ENCODE measurements at regions not wholly inside any gene's neighbourhood (a gene's known extent, or its start where the extent isn't known, plus 50 kb on each side); places are given as distances from the start of the nearest gene placed in this dataset.

DNA sequence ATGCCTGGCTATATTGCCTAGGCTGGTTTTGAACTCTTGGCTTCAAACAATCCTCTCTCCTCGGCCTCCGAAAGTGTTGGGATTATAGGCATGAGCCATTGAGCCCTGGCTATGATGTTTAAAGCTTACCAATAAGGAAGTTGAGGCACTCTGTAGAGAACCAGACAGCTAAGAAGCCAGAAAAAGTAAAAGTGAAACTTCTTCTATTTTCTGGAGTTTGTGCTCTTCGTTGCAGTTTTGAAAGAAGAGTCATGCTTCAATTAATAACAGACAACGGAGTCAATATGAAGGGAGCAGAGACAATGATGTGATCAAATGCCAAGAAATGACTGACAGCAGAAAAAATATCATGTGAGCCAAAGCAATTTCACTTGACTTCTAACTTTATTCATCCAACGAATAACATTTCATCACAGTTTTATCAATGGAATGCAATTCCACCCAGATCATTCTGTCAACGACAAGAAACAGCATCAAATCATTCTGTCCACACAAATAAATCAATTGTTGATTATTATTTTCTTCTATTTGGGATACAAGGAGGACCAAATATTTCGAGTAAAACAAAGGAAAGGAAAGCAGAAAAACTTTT is 175.5 kb upstream of the CELF4 start:
- ChIA-PET POLR2A (no interaction called here), CTCF (no interaction called here)

DNA sequence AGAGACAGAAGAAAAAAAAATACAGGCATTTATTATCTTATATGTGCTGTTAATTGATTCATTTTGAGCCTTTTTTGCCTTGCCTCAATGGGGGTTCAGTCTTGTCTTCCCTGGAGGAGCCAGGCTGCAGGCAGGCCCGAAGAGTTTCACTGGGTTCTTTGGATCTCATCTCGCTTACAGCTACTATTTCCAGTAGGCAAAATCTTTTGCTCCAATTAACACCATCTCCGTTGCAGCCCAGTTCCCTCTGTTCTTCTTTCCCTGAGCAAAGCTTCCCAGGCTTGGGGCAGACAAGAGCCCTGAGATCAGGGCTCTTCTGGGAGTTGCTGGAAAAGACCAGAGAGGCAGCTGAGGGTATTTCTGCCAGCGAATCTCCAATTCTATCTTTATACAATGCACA is 168.8 kb upstream of the CELF4 start:
- POLR2A ChIA-PET: no interaction called here

DNA sequence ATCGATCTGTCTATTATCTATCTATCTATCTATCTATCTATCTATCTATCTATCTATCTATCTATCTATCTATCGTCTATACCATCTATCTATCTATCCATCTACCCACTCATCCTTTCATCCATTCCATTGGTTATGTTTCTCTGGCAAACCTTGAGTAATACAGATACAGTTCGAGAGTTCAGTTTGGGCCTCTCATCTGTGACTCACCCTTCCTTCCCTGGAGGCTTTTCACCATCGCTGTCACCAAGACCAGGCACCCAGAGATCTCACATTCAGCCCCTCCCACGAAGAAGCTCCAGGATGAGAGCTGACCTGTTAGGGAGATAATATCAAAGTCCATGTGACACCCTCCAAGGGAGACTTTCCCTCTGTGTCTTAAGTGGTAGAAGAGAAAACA is 164.1 kb upstream of the CELF4 start:
- POLR2A ChIA-PET: no interaction called here
- CTCF ChIA-PET: no interaction called here

More for the DNA sequence above, 168.8 kb upstream of the CELF4 start:
- CTCF ChIA-PET: no interaction called here

DNA sequence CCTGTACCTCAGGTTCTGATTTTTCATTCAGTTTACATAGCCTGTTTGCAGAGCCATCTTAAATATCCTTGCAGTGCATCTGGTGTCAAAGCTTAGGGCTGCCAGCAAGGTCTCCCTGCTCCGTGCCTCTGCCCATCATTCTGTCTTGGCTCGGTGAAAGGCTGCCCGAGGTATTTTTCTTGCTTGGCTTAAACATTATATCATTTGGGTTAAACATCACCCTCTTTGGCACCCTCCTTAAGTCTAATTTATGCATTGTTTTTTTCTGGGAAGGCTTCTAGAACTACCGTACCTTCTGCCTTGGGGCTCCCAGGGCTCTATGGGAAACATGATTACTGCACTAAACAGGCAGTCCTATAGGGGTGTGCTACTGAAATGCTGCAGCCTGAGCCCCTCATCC is 158.6 kb upstream of the CELF4 start:
- POLR2A ChIA-PET: no interaction called here
- CTCF ChIA-PET: no interaction called here

DNA sequence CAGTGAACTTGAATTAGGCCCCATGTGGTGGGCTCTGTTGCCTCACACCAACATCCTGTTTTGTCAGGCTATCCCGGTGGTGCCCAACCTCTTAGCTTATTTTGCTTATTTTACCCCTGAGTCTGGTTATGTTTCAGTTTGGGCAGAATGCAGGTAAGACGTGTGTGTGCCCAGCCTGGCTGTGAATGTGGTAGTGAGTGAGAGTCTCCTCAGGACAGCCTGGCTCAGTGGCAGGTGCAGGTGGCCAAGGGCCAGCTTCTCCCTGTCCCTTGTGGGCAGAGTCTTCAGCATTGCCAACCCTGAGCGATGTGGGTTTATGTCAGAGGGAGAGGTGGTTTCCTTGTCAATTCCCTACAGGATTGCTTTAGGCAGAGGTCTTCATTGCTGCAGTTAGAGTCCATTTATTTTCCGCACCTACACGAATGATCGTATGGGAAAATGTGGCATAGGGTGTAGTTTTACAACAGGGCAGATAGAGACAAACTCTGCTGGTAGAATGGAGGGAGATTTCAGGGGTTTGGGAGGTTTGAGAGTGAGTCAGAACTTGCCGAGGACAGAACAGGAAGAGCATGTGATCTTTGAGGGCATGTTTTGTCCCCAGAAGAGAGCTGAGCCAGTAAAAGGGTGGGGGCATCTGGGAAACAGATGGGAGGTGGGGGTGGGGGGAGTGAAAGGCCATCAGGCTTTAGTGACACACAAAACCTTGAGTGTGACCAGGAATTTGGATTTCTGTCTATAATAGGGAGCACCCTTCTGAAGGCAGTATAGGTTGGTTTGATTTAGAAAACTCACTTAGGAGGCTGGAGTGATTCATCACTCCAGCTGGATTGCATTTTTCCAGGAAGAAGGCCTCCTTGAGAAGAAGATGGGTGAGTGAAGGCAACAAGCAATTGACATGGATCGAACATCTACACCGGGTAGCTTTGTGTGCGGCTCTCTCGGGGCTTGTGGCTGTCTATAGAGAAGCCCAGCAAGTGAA is 156.2 kb upstream of the CELF4 start:
- ChIA-PET POLR2A (no interaction called here), CTCF (interaction anchor here (0.6 kb wide), 1 partner anchor 188 kb away, joined by 3 read pairs; no protein-coding TSS in a partner anchor)

DNA sequence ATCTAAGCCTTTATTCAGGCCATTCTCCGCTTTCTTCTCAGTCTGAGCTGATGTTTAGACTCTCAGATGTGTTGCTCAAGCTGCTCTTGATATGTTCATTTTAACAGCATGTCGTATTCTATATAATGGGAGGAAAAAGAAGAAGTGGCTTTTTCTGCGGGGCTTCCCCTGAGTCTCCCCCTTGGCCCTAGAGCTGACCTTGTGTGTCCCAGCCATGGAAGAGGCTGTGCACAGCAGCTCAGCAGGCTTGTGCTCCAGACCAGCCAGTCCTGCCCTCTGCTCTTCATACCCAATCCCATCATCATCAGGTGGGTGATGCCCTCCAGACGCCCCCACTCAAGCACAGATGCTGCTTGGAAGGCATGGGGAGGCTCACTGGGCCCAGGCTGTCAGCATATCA is 155.1 kb upstream of the CELF4 start:
- CTCF ChIA-PET: no interaction called here

DNA sequence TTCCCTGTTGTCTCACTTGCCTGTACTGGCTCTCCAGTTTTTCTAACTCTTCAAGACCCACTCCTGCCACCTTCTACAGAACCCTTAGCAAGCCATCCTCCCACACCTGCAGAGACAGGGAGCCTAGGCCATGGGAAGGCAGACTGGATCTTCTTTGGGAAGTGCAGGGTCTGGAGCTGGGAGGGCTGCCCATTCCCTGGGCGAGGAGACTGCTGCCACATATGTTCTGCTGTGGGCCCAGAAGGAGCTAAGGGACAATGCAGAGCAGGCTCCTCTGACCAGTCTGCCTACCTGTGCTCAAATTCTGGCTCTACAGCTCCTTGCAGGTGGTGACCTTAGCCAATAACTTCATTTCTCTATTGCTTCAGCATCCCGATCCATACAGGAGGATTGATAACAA is 152.1 kb upstream of the CELF4 start:
- CTCF ChIA-PET: no interaction called here

More for the DNA sequence above, 155.1 kb upstream of the CELF4 start:
- POLR2A ChIA-PET: no interaction called here

DNA sequence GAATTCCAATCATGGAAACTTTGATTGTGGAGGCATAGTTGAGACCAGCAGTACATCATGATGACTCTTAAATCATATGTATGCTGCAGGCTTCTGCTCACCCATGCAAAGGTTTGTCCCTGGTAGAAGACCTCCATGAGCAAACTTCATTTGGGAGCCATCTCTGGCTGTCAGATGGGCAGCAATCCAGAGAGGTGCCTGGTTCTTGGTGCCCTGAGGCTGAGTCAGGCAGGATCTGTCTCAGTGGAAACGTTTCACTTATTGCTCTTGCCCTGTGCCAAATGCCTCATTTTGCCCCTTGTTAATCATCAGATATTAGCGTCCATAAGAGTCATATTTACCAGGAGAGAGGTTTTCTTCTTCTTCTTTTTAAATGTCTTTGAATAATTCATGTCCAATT is 151.5 kb upstream of the CELF4 start:
- ChIA-PET CTCF (no interaction called here), POLR2A (no interaction called here)

More for the DNA sequence above, 152.1 kb upstream of the CELF4 start:
- POLR2A ChIA-PET: no interaction called here

DNA sequence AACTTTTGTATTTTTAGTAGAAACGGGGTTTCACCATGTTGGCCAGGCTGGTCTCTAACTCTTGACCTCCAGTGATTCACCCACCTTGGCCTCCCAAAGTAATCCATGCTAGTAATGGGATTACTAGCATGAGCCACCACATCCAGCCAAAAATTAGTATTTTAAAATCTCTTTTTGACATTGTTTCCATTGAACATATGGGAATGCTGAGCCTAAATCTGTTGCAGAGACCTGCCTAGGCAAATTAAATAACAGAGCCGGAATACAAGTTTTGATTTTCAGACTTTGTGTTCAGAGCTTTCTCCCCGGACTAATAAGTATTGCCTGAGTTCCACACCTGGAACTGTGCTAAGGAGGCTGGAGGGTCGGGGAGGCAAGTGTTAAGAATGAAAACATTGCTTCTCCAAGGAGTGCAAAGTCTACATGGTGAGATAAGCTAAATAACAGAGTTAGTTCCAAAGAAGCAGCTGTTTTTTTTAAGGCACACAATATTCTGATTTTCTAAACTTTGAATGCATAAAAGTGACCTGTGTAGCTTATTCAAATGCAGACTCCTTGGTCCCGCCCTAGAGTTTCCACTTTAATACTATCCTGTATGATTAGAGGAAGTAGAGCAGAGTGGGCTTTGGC is 150.6 kb upstream of the CELF4 start:
- ChIA-PET CTCF (no interaction called here), POLR2A (no interaction called here)

DNA sequence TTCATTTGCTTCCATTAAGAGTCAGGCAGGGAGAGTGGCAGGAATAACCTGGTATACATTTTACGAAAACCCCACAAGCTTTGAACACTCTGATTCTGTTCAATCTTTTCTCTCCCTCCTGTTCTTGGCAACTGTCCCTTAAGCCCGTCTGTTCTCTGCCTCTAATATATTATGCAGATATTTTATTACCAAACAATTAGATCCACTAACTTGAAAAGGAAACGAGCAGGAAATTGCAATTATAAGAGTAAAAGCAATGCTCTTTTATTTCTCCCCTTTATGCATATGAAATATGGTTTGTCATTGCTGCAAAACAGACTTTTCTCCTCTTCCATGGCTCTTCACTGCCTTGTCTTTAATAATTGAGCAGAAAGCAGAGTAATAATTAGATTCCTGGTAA is 149.1 kb upstream of the CELF4 start:
- ChIA-PET POLR2A (no interaction called here), CTCF (no interaction called here)

DNA sequence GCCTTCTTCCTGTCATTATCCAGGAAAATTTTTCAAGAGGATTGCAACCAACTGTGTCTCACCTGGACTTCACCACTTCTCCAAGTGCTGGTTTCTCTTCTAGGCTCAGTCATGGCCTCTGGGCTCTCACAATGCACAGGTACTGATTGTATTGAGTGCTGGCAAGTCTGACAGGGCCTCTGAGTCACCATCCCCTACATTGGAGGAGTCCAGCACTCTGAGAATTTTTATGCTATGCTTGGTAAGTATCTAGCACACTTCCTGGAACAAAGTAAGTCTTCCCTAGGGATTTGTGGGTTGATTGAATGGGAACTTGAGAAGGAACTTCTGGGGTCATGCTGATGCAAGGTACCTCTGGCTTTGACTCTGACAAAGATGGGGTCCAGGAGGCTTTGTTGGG is 147.2 kb upstream of the CELF4 start:
- CTCF ChIA-PET: no interaction called here
- POLR2A ChIA-PET: no interaction called here

DNA sequence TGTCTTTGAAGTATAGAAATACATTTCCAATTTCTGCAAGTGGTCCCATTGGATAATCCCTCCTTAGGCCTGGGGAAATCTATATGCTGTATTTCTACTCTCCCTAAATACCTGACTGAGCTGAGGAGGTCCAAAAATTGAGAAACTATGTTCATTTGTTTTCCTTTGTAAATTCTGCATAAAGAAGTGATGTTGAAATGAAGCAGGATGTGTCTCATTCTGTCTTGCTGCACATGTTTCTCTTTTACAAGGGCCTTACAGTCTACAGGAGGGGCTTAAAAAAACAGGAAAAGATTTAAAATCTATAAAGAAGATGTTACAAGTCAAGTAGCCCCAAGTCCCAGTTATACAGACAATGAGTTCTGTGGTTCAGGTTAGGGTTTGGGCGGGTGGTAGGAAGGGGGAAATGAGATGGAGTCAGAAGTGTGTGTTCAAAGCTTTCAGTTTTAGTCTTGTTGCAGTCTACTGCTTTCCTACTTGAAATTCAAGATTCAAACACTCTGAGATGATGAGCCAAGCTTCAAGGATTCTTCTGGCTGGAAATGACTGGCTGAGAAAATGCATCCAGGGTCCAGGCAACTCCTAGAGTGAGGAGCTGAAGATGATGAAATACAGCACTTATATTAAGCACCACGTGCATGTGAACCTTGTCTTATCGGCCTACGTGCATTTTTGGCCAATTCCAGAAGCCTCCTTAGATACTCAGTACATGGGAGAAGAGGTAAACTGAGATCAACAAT is 146.3 kb upstream of the CELF4 start:
- ChIA-PET POLR2A (no interaction called here), CTCF (no interaction called here)

DNA sequence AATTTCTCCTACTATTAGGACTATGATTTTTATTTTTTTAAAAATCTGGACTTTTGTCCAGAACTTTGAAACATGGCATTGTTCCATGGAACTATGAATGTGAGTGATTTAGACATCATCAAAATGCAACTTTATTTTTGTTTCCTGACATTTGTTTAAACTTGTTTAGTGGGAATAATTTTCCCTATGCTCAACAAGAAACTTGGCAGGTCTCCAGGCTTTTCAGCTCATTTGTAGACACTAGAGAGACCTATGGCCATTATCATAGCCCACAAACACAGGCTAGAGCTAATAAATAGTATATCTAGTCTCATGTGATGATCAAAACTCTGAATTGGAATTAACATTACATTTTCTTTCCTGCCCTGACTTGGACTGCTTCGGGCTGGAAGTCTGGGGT is 145.1 kb upstream of the CELF4 start:
- CTCF ChIA-PET: no interaction called here

DNA sequence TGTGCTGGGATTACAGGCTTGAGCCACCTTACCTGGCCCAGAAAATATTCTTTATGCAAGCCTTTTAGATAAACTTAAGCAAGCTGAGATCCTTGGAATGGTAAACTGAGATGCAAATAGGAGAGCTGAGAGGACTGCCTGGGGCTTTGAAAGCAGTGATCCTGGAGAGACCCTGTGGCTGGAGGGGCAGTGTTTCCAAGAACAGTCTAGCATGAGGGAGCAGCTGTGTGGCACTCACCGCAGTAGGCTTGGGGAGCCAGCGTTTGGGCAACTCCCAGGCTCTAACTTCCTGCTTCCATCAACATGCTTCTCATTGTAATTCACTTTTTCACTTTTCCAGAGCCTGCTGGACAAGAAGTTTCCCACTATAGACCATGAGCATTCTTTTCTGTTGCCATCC is 144.1 kb upstream of the CELF4 start:
- ChIA-PET POLR2A (no interaction called here), CTCF (no interaction called here)

More for the DNA sequence above, 145.1 kb upstream of the CELF4 start:
- POLR2A ChIA-PET: no interaction called here

DNA sequence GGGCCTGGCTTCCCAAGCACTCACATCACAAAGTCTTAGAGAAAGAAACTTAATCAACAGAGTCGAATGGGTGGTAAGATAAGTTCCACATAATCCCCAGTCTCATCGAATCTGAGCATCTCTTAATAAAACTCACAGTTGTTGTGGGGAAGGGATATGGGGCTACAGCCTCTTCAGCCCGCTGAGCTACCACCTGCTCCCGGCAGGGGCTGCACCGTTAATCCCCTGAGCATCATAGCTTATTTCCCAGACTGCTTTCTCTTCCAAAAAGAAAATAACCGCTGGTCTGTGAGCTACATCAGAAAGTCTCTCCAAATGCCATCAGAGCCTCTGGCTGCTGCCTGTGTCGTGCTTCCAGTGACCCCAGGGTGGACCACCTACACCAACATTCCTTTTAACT is 139.4 kb upstream of the CELF4 start:
- CTCF ChIA-PET: no interaction called here
- POLR2A ChIA-PET: no interaction called here

DNA sequence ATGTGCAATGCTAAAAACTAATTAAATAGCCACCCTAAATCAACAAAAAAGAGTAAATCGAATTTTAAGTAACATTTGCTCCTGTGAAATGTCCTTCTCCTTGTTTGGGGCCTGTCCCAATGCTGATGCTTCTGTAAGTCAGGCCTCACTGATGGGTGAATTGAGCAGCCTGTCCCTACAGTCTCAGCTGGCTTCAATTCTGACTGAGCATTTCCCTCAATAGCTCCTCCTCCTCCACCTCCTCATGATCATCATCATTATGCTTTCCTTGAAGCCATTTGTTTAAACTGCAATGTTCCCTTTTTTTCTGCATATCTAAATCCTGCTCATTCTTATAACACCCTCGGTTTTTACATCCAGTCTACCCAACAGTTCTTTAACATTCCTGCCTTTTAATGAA is 137.2 kb upstream of the CELF4 start:
- ChIA-PET CTCF (no interaction called here), POLR2A (no interaction called here)

DNA sequence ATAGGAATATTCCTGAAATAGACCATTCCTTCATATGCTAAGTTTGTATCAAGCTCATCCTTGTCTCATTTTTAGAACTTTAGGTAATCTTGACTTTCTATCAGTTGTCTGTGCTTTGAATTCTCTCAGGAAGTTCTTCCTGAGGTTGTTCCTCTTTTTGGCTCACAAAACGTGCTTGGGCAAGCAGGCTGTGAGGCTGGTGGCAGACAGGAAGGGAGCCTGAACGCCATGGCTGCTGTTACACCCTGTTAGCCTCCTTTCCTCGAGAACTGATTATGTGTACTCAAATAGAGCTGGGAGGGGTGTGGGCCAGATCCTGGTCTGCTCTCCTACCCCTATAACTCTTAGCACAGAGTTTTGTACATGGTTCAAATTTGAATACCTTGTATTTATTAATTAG is 136.4 kb upstream of the CELF4 start:
- CTCF ChIA-PET: no interaction called here

DNA sequence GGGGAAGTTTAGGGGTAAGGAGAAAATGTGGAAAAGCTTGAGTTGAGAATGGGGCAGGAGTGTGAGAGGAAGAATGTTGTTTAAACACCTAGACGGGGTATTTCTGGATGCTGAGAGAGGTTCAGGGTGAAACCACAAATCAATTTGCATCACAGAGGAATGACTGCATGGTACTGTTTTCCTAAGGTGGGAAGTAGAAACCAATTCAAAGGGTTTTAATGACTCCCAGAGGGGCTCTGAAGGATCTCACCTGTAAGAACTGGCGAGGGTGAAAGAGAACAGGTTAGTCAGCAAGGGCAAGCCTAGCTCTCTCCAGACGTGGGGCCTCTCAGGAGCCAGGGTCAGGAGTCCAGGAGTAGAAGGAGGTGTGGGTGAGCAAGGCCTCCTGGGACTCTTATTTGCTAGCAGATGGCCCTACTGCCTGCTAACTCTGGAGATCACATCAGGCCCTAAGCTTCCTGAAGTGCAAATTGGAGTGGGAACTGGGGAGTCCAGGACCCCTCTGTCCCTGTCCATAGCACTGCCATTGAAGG is 133.0 kb upstream of the CELF4 start:
- POLR2A ChIA-PET: no interaction called here

More for the DNA sequence above, 136.4 kb upstream of the CELF4 start:
- POLR2A ChIA-PET: no interaction called here

DNA sequence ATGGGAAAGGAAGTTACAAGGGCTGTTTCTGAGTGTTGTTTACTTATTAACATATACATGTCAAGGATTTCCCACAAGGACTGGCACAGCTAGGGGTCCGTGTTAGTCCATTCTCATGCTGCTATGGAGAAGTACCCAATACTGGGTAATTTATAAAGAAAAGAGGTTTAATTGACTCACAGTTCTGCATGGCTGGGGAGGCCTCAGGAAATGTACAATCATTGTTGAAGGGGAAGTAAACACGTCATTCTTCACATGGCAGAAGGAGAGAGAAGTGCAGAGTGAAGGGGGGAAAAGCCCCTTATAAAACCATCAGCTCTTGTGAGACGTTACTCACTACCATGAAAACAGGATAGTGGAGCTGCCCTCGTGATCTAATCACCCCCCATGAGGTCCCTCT is 128.9 kb upstream of the CELF4 start:
- CTCF ChIA-PET: no interaction called here

More for the DNA sequence above, 133.0 kb upstream of the CELF4 start:
- CTCF ChIA-PET: no interaction called here

DNA sequence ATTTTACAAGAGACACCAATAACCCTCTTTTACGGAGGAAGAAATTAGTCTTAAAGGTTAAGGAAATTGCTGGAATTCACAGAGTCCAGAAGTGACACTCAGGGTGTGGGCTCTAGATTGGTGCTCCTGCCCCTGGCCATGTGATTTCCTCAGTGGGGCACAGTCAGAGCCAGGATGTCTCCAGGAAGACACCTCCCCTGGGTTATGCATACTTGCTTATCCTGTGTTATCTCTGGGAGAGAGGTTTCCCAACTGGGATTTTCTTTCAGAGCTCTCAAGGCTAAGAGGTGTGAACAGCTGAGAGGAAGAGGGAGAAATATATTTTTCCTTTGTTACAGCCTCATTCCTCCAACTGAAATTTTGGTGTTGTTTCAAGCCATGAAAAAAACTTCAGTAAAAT is 125.6 kb upstream of the CELF4 start:
- POLR2A ChIA-PET: no interaction called here
- CTCF ChIA-PET: no interaction called here

More for the DNA sequence above, 128.9 kb upstream of the CELF4 start:
- POLR2A ChIA-PET: no interaction called here

Measured in activated CD8-positive, alpha-beta memory T cell treated with anti-CD3 and anti-CD28 coated beads for 36 hours (primary cell).